ENCODE measurements at regions not wholly inside any gene's neighbourhood (a gene's known extent, or its start where the extent isn't known, plus 50 kb on each side); places are given as distances from the start of the nearest gene placed in this dataset.

DNA sequence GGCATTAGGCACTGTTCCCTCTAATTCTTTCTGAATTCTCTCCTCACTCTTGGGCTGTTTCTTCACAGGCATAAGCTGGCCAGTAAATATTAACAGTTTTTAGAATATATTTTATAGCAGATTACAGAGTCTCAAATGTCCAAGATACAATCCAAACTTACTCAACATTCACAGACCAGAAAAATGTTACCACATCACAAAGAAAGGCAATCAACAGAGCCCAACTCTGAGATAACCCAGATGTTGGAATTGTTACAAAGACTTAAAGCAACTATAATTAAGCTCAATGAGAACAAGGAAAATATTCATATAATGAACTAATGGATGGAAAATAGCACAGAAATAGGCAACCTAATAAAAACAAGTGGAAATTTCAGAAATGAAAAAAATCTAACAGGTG, 401.1 kb upstream of the RGMB start:
- Mint-ChIP-seq H3K27ac (no peak overlapping the region), H3K27me3 (ENCODE audit: low read depth) (no peaks in the 10 kb centered on the region), H3K4me3 (no peak overlapping the region), H3K36me3 (no peaks in the 10 kb centered on the region), H3K9me3 (peaks cover 4% of the 10 kb centered on the region), H3K4me1 (peaks cover 29% of the 10 kb centered on the region)
- ATAC-seq: no peak
- CTCF ChIA-PET: no interaction called here
- POLR2A ChIA-PET: no interaction called here
- TF ChIP-seq, protein P1, sequence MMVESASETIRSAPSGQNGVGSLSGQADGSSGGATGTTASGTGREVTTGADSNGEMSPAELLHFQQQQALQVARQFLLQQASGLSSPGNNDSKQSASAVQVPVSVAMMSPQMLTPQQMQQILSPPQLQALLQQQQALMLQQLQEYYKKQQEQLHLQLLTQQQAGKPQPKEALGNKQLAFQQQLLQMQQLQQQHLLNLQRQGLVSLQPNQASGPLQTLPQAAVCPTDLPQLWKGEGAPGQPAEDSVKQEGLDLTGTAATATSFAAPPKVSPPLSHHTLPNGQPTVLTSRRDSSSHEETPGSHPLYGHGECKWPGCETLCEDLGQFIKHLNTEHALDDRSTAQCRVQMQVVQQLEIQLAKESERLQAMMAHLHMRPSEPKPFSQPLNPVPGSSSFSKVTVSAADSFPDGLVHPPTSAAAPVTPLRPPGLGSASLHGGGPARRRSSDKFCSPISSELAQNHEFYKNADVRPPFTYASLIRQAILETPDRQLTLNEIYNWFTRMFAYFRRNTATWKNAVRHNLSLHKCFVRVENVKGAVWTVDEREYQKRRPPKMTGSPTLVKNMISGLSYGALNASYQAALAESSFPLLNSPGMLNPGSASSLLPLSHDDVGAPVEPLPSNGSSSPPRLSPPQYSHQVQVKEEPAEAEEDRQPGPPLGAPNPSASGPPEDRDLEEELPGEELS (CRISPR knock-in tag; IDR thresholded peaks at IDR 0.05): no peak
- TF ChIP-seq ETV6 (CRISPR knock-in tag; IDR thresholded peaks at IDR 0.05) (no peak), NFE2L1 (CRISPR knock-in tag; IDR thresholded peaks at IDR 0.05) (no peak), CREB1 (CRISPR knock-in tag; IDR thresholded peaks at IDR 0.05) (no peak), ZNF121 (CRISPR knock-in tag; IDR thresholded peaks at IDR 0.05) (no peak), EMX1 (CRISPR knock-in tag; IDR thresholded peaks at IDR 0.05) (no peak), ELF4 (CRISPR knock-in tag; IDR thresholded peaks at IDR 0.05; ENCODE audit: low read depth) (no peak), ZNF512 (CRISPR knock-in tag; IDR thresholded peaks at IDR 0.05; ENCODE audit: borderline replicate concordance) (no peak), GABPB1 (CRISPR knock-in tag; IDR thresholded peaks at IDR 0.05) (no peak), PRRX2 (CRISPR knock-in tag; IDR thresholded peaks at IDR 0.05) (no peak), NR3C1 (CRISPR knock-in tag; conservative IDR thresholded peaks at IDR 0.05; ENCODE audit: low read depth) (no peak), SOX15 (CRISPR knock-in tag; IDR thresholded peaks at IDR 0.05) (no peak), ZNF219 (CRISPR knock-in tag; IDR thresholded peaks at IDR 0.05; ENCODE audit: borderline replicate concordance) (no peak), ATF1 (CRISPR knock-in tag; IDR thresholded peaks at IDR 0.05) (no peak), TEAD1 (CRISPR knock-in tag; IDR thresholded peaks at IDR 0.05) (no peak), GTF2I (CRISPR knock-in tag; conservative IDR thresholded peaks at IDR 0.05) (no peak)
- TF ChIP-seq, protein P2, sequence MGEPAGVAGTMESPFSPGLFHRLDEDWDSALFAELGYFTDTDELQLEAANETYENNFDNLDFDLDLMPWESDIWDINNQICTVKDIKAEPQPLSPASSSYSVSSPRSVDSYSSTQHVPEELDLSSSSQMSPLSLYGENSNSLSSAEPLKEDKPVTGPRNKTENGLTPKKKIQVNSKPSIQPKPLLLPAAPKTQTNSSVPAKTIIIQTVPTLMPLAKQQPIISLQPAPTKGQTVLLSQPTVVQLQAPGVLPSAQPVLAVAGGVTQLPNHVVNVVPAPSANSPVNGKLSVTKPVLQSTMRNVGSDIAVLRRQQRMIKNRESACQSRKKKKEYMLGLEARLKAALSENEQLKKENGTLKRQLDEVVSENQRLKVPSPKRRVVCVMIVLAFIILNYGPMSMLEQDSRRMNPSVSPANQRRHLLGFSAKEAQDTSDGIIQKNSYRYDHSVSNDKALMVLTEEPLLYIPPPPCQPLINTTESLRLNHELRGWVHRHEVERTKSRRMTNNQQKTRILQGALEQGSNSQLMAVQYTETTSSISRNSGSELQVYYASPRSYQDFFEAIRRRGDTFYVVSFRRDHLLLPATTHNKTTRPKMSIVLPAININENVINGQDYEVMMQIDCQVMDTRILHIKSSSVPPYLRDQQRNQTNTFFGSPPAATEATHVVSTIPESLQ (CRISPR knock-in tag; IDR thresholded peaks at IDR 0.05): no peak
- TF ChIP-seq, protein P3, sequence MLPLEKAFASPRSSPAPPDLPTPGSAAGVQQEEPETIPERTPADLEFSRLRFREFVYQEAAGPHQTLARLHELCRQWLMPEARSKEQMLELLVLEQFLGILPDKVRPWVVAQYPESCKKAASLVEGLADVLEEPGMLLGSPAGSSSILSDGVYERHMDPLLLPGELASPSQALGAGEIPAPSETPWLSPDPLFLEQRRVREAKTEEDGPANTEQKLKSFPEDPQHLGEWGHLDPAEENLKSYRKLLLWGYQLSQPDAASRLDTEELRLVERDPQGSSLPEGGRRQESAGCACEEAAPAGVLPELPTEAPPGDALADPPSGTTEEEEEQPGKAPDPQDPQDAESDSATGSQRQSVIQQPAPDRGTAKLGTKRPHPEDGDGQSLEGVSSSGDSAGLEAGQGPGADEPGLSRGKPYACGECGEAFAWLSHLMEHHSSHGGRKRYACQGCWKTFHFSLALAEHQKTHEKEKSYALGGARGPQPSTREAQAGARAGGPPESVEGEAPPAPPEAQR (CRISPR knock-in tag; IDR thresholded peaks at IDR 0.05): no peak
- DNase-seq (ENCODE audit: low spot score): no peak

GRCh38 chr5:98391921-98392625, 381.4 kb upstream of the RGMB start:
- ATAC-seq: peak; percentile 58; the same call in 1 of the 2 replicates
- ChIA-PET POLR2A (interaction anchor here (1.2 kb wide), 1 partner anchor 381 kb away, joined by 3 read pairs; the partner anchor contains the start of gene RGMB), CTCF (interaction anchor here (0.8 to 0.9 kb wide), 2 partner anchors 18 to 376 kb away, joined by 3 to 6 read pairs; no protein-coding TSS in a partner anchor)
- H3K9me3 Mint-ChIP-seq: peaks cover 16% of the 10 kb centered on the region
- peak; percentile 13 for DNase-seq (ENCODE audit: low spot score)
- H3K27me3 Mint-ChIP-seq (ENCODE audit: low read depth): no peaks in the 10 kb centered on the region; the same call in 1 of the 2 replicates
- H3K4me1 Mint-ChIP-seq: peaks cover 28% of the 10 kb centered on the region
- H3K4me3 Mint-ChIP-seq: no peak overlapping the region
- H3K36me3 Mint-ChIP-seq: peaks cover 13% of the 10 kb centered on the region
- no peak overlapping the region for H3K27ac Mint-ChIP-seq
- TF ChIP-seq, protein P3 (CRISPR knock-in tag; IDR thresholded peaks at IDR 0.05): no peak
- TF ChIP-seq SP1 (CRISPR knock-in tag; conservative IDR thresholded peaks at IDR 0.05) (no peak), NFYB (CRISPR knock-in tag; conservative IDR thresholded peaks at IDR 0.05; ENCODE audit: low read depth) (no peak), GTF2I (CRISPR knock-in tag; conservative IDR thresholded peaks at IDR 0.05) (no peak), ZNF138 (CRISPR knock-in tag; conservative IDR thresholded peaks at IDR 0.05) (no peak), OVOL2 (CRISPR knock-in tag; IDR thresholded peaks at IDR 0.05; ENCODE audit: borderline replicate concordance) (no peak), FOXK1 (CRISPR knock-in tag; IDR thresholded peaks at IDR 0.05) (no peak), HMGA2 (CRISPR knock-in tag; IDR thresholded peaks at IDR 0.05) (no peak), USF1 (CRISPR knock-in tag; IDR thresholded peaks at IDR 0.05) (no peak), SMAD4 (CRISPR knock-in tag; IDR thresholded peaks at IDR 0.05) (no peak)
- TF ChIP-seq, protein P4, sequence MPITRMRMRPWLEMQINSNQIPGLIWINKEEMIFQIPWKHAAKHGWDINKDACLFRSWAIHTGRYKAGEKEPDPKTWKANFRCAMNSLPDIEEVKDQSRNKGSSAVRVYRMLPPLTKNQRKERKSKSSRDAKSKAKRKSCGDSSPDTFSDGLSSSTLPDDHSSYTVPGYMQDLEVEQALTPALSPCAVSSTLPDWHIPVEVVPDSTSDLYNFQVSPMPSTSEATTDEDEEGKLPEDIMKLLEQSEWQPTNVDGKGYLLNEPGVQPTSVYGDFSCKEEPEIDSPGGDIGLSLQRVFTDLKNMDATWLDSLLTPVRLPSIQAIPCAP (CRISPR knock-in tag; IDR thresholded peaks at IDR 0.05): no peak

Measured in WTC11 (cell line).